Fibroblast of skin of left biceps (primary cell): ENCODE measurements at regions not wholly inside any gene's neighbourhood (a gene's known extent, or its start where the extent isn't known, plus 50 kb on each side); places are given as distances from the start of the nearest gene placed in this dataset.
"Not testable (repeated sequence)": the region's sequence is repeated elsewhere in the genome, so short reads cannot be mapped to it uniquely, and the experiment has no call there.

Experiments used
- DNase-seq, 2 experiments: peaks; one replicate each; pipeline ENCODE4 v3.0.0-alpha.2; 2013; ENCODE audit warnings: low read depth in 2 of 2

DNA sequence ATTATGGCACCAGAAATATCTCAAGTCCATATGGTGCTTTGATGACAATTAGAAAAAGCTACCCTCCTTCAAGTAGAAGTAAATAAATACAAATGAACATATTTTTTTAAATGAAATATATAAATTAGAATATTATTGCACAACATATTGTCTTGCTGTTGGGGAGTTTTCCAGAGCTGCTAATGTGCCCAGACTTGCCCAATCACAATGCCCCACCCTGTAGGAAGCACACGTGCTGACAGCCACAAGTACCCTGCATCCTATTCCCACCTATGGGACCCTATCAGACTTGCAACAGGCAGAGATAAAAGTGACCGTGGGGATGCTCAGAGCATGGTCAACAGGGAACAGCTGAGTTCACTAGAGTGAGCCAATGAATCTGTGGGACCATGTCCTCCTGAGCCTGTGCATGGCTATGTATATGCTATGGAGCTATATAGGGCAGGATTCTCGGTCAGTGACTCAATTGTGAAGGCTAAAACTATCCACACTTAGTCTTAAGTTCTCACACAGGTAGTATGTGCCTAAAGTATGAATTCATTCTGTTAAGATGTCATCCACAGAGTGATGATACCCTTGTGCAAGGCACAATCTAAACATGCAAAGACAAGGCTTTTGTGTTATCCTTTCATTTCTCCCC is 336.0 kb downstream of the HGF start:
- no peak for DNase-seq

DNA sequence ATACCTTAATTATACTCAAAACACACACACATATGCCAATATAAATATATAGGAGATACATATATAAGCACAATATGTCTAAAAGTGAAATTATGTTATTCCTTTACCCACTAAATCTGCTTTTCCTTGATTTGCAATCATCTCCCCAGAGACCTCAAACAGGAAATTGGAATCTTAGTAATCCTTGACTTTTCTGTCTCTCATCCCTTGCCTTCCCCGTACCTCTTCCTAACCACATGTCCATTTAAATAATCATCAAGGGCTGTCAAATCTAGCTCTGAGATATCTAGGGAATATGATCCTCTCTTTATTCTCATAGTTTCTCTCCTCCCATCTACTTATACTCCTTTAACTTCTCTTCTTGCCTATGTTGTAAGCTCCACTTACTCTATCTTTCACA is 336.6 kb downstream of the HGF start:
- peak in 1 of 2 experiments; percentile 9 for DNase-seq

DNA sequence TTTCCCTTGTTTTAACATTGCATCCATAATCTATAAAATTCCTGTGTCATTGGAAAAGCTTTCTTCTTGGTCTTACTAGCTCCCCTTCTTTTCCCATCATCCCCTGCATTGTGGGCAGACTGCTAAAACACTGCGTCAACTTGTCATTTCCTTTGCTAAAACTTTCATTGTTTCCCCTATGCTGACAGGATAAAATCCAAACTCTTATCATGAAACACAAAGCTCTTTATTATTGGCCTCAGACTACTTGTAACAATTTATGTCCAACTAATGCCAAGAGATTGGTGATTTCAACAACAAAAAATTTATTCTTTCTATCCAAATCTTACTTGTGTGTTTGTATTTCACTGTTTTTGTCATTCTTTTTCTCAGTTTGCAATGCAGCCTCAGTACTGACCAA is 339.1 kb downstream of the HGF start:
- DNase-seq: no peak

DNA sequence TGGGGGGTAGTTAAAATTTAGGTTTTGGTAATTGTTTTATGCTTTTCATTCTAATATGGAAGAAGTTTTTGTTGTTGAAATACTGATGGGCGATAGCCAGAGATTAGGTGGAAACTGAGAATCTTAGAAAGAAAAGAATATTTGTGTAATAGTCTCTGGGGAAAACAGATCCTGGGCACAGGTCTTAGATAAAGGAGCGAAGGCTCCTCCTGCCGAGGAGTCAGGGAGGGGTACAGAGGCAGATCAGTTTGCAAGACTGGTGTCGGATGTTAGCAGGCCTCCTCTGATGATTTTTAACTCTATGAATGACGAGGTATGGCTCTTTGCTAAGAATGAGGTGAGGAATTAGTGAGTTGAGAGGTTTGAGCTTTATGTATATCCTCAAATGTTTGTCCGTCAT is 339.7 kb downstream of the HGF start:
- no peak for DNase-seq

DNA sequence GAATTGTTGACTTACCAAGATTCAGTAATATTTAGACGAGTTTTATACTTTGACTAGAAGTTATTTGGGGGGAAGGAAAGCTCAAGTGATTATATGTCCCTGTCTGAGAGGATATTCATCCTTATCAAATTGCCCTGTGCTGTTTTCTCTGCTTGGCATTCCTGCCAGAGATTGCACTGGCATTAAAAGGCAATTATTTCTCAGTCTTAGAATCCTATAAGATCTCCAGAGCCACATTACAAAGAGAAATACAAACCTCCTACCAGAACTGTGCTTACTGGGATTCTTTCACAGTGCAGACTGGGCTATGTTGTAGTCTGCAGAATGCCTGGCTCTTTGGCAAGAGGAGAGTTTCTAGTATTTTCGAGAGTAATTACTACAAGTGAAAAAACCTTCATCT is 342.4 kb downstream of the HGF start:
- DNase-seq: no peak

DNA sequence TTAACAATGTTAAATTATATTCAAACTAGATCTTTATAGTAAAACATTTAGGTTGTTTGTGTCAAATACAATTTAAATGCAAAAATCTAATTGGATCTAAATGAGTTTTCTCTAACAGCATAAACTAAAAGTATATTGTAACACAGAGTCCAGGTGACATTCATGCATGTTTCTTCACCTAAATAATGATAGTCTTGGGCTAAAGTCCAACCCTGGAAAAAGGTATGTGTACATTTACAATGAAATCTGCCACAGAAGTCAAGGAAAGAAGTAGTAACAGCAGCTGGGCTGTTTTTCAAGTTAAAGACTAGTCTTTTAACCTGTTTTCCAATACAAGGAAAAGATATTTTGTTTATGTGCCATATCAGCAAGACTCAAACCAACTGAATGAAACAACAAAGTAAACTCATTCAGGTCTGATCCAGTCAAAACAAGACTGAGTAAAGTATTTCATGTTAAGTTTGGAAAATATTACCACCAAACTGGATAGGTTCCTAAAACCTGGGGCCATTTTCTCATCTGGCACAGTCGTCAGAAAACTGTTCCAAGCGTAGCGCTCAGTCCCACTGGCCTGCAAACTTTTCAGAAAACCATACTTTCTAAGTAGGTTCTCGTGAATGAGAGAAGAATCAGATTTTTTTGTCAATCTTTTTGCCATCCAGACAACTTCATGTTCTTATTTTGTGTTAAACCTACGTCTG is 349.2 kb downstream of the HGF start:
- DNase-seq: no peak

DNA sequence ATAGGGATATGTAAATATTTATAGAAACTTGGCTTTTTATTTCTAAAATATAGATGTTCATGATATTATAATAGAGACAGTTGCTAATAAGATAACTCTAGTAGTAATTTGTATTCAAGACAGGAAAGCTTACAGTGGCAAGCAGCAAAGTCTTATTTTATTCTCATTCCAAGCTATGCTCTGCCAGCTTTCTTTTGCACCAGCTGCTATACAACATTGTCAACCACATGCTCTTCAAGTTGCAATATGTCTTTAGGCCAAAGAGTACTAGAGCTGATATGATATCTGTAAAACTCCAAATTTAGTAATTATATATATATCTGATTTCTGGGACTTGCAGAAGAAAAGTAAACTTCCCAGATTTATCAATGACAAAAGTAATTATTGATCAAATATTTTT is 350.1 kb downstream of the HGF start:
- DNase-seq: no peak

DNA sequence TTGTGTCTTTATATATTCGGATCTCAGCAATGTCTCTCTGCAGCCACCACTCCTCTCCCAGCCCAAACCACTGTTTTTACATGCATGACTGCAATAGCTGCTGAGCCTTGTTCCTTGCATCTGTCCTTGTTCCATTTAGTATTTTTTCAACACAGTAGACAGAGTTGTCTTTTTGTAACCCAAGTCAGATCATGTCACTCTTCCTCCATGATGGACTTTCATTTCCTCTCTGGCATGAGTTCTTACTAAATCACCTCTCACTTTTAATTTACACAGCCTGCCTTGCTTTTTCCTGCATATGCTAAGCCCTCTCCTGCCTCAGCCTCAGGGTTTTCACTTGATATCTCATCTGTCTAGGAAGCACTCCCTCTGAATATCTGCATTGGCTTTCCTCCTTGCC is 353.2 kb downstream of the HGF start:
- no peak for DNase-seq

DNA sequence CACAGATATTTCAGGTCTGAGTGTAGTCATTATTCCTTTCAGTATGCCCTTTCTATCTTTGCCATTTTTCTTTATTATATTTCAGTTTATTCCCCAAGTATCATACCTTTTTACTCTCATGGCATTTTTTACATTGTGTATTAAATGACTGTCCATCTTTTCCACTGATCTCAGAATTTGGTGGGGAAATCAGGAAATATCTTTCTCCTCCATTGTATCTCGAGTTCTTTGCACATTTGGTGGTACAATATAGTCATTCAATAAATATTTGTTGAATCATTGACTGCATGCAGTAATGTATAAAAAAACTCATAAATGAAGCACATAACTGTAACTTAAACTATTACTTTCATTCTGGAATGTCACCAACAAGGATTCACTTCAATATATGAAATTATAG is 354.7 kb downstream of the HGF start:
- peak in 1 of 2 experiments; percentile 17 for DNase-seq

DNA sequence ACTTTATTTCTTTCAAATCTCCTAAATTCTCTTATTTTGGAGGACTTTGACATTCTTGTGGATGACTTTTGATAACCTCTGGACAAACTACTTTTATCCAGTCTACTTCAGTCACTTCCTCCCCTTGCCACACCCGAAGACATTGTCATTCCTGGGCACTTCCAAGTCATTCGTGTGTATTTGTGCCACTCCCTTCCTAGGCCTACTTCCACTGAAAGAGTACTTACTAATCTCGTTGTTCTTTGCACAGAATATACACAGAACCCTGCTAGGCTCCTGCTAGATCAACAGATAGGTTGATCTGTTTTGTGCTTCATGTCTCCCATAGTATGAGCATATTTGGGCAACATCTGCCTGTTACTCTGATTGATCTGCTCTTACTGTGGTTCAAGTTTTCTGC is 355.4 kb downstream of the HGF start:
- DNase-seq: no peak

DNA sequence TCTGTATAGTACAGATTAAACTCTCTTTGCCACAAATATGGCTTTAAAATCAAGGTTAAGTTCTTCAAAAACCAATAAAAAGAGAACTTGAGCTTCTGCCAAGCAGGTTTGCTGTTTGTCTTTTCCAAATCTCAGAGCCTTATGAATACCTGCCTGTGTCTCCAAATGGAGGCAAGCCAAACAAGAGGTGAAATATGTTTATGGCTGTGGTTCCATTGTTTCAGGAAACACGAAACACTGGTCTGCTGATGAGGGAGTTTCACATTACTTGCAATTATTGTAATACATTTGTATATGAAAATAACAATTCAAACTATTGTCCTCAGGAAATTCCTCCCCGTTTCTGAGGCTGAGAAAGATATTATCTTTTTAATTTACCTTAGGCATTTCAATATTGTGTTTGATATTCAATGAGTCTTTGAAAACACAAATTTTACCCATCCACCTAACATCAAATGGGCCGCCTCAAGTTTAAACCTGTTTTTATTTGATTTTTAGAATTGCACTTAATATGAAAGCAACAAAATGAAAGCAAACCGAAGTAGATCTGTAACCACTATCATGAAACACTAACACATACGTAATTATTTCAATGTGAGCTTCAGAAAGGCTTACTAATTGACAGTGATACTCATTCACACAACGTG is 359.3 kb downstream of the HGF start:
- DNase-seq: no peak

DNA sequence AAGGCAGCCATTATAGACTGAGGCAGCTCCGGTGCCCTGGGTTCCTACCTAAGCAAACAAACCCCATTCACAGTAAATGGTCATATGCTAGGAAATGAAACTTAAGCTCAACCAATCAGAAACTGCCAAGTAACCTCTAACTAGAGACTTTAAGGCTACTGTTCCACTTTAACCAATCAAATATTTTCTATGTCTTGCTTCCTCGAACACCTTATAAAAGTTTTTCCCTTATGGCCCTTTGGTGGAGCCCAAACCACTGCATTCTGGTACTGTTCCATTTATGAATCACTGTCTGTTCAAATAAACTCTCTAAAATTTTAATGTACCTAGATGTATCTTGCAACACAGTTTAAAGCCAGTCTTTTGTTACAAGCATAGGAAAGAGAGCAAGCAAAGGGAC is 361.1 kb downstream of the HGF start:
- no peak for DNase-seq

DNA sequence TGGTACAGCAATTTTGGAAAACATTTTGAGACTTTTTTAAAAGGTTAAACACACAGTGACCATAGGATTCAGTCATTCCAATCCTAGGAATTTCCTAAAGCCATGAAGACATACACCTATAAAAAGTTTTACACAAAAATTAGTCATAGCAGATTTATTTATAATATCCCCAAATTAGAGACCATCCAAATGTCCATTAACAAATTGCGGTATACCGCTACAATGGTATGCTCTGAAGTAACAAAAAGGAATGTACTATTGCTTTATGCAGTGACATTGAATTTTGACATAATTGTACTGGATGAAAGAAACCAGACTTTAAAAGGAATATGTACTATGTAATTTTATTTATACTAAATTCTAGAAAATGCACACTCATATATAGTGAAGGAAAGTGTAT is 362.8 kb downstream of the HGF start:
- no peak for DNase-seq

DNA sequence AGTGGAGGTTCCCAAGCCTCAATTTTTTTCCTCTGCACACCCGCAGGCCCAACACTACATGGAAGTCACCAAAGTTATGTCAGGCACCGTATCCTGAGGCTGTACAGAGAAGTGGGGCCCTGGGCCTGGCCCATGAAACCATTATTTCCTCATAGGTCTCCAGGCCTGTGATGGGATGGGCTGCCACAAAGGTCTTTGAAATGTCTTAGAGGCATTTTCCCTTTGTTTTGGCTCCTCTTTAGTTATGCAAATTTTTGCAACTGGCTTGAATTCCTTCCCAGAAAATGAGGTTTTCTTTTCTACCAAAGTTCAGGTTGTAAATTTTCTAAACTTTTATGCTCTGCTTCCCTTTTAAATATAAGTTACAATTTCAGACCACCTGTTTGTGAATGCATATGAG is 365.2 kb downstream of the HGF start:
- DNase-seq: no peak

DNA sequence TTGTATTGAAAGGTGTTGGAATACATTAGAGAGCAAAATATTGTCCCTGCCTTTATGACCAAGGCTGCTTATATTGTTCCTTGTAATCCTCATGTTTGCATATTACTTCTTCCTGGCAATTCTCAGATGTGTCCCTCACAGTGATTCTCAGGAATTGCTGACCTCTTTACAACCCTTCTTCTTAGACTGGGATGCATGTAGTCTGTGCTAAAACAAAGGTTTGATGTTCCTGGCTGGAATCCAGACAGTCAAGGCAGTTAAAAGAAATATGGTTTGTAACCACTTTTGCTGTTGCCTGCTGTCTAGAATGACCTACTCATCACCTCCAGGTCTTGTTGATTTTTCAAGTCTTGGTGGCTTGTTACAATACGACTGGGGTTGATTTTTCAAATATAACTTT is 367.6 kb downstream of the HGF start:
- no peak for DNase-seq

DNA sequence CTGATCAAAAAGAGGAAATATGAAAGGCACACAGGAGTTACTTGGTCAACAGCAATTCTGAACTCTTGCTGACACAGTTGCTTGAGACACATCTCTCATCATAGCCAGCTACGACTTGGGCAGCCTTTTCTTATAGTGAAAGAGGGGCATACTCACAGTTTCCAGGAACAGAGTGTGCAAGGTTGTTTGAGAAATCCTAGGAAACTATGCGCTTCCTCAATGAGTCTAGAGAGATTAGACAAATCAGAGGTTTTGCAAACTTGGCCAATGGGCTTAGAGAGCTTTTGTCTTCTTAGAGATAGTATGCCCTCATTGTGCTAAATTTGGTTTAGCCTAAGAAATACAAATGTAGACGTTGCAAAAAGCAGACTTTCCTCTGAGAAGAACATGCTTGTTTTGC is 370.4 kb downstream of the HGF start:
- no peak for DNase-seq

DNA sequence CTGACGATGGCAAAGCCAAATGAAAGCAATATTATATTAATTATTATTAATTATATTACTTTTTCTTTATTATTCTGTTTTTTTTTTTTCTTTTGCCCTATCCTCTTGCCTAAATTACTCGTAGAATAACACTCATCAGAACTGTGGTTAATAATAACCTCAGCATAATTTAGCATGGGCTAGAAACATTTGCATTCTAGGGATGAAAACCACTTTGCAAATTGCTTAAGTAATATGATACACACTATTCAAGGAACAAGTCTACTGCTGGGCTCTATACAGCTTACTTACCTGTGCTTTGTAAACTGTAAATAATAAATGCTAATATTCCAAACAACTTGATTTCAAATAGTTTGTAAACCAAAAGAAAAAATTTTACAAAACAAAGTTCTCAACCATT is 375.8 kb downstream of the HGF start:
- no peak for DNase-seq

DNA sequence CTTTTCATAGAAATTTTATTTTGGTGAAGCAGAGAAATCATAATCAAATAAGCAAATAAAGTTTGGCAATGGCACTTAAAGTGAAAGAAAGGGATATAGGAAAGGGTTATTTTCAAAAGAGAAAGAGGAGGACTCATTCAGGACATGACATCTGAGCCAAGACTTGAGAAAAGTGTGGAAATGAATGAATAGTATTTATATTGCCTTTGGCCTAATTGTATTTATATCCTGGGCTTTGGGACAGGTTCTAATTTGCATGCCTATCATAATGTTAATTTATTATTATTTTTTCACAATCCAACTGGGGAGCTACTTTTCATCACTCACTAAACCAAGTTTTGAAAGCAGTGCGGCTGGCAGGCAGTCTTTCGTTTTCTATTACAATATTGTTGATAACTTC is 376.8 kb downstream of the HGF start:
- no peak for DNase-seq

DNA sequence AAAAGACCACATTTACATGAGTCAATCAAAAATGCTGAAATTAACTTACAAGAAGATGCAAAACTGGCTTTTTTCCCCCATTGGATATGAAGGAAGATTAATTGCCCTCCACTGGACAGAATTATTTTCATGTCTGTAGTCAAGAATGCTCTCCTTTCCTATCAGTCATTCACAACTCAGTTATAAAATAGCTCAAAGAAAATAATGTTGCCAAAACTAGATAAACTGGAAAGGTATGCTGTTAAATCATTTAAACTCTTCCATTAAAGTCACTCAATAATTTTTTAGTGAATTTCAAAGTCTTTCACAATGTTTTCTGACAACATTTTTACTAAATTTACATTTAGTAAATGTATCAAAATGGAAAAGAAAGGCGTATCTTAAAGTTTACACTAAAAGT is 384.5 kb downstream of the HGF start:
- DNase-seq: no peak

DNA sequence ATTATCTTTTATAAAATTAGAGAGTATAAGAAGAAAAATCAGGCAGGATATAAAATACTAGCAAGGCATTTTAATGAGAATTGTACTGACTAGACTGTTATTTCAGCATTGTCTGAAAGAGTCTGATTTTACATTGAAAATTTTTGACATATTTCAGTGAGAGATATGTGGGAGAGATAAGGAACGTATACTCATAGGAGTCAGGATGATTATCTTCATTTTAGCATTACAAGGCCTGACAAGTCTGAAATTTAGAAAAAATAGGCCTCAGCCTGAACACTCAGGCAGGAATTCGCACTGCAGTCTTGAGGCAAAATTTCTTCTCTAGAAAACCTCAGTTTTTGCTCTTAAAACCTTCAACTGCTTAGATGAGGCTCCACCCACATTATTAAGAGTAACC is 386.0 kb downstream of the HGF start:
- no peak for DNase-seq

DNA sequence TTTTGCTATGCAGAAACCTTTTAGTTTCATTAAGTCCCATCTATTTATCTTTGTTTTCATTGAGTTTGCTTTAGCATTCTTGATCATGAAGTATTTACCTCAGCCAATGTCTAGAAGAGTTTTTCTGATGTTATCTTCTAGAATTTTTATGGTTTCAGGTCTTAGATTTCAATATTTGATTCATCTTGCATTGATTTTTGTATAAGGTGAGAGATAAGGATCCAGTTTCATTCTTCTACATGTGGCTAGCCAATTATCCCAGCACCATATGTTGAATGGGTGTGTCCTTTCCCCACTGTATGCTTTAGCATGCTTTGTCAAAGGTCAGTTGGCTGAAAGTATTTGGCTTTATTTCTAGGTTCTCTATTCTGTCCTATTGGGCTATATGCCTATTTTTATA is 395.2 kb downstream of the HGF start:
- not testable (repeated sequence) for DNase-seq

DNA sequence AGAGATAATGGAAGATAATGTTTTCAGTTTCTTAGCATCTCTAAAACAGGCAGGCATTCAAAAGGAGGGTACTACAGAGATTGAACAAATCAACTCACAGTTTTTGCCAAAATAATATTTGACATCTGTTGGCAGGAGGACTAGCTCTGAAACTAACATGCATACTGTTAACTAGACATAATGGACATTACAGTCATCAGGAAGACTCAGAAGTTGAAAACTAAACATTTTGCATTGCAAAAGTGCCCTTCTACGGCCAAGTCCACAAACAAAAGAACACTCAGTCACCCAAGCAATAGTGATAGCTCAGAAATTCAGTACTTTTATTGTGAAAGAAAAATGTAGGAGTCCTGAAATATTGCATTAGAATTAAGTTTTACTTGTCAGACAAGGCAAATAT is 399.0 kb downstream of the HGF start:
- no peak for DNase-seq

DNA sequence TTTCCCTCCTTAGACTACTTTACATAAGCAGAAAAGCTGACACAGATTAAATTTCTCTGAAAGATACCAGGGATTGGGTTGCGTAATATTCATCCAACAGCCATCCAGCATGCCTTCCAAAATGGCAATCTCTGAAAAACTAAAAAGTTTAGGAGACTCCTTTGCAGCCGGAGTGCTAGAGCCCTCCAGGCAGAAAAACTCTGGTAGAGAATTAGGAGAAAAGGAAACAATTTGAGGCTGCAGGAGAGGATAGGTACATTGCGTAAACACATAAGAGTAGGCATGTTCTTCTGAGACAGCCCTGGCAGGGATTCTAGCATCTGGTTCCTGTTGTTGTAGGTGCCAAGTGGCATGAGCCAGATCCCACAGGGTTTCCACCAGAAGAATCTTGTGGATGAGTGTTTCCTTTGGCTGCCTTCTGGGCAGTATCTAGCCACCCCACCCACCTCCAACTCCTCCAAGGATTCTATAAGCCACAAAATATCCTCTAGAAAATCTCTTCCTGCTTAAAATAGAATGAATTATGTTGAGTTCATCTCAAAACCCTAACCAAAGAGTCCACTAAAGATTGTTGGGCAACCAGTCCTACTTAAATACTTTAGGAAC is 402.4 kb downstream of the HGF start:
- DNase-seq: peak; percentile 44 to 46
